ENCODE measurements at regions not wholly inside any gene's neighbourhood (a gene's known extent, or its start where the extent isn't known, plus 50 kb on each side); places are given as distances from the start of the nearest gene placed in this dataset.

DNA sequence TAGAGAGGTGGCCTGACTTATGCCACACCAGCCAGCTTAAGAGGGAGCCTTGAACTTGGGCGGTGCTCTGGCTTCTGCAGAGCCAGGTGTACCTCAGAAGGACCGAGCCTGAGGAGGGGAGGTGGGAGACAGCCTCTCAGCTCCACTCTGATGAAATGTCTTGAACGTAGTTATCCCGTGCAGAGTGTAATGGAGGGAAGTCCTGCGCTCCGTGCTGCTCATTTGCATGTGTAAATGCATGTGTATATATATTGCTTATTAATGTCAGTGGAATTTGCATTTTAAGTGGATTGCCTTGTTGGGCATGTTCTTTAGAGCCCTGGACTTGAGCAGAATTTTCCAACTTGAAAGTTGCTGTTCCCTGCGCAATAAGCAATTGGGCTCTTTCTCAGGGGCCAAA, 264.9 kb upstream of the SDK2 start:
- TF ChIP-seq, protein P1, sequence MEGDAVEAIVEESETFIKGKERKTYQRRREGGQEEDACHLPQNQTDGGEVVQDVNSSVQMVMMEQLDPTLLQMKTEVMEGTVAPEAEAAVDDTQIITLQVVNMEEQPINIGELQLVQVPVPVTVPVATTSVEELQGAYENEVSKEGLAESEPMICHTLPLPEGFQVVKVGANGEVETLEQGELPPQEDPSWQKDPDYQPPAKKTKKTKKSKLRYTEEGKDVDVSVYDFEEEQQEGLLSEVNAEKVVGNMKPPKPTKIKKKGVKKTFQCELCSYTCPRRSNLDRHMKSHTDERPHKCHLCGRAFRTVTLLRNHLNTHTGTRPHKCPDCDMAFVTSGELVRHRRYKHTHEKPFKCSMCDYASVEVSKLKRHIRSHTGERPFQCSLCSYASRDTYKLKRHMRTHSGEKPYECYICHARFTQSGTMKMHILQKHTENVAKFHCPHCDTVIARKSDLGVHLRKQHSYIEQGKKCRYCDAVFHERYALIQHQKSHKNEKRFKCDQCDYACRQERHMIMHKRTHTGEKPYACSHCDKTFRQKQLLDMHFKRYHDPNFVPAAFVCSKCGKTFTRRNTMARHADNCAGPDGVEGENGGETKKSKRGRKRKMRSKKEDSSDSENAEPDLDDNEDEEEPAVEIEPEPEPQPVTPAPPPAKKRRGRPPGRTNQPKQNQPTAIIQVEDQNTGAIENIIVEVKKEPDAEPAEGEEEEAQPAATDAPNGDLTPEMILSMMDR (IDR thresholded peaks at IDR 0.05): no peak
- TF ChIP-seq POLR2A (IDR thresholded peaks at IDR 0.05) (no peak), POLR2AphosphoS5 (IDR thresholded peaks at IDR 0.05) (no peak)

Measured in prostate gland (tissue), 2 donors.